IMR-90 (cell line): ENCODE measurements at regions not wholly inside any gene's neighbourhood (a gene's known extent, or its start where the extent isn't known, plus 50 kb on each side); places are given as distances from the start of the nearest gene placed in this dataset.

Experiments
- ATAC-seq: fragments of 200-7000 bp; cut with Tn5 transposase; 2 replicates; pipeline ENCODE4 v1.9.1; 2020; ENCODE audit warnings: low read depth, mild to moderate bottlenecking, moderate library complexity
- BruUV-seq: library from RNA; stranded (reverse); fragments of 400-500 nt; replicated peaks from 2 replicates; lab custom pipeline; 2021; lab: Mats Ljungman, UMichigan
- CTCF ChIA-PET: fragments of 300-600 bp; formaldehyde crosslinking; extraction: SDS; loops from one replicate; lab custom pipeline; 2021; ENCODE audit warnings: antibody characterized with exemption; lab: Yijun Ruan, JAX
- POLR2A ChIA-PET: fragments of 300-600 bp; sonication (Branson Sonifier 250); formaldehyde crosslinking; loops from one replicate; lab custom pipeline; 2022; ENCODE audit warnings: antibody characterized with exemption; ENCODE audit not compliant: unreplicated experiment; lab: Charles Lee
- DNase-seq: peaks from one replicate; pipeline ENCODE4 v3.0.0; 2013
- H2AFZ ChIP-seq: replicated peaks from 2 replicates; pipeline ENCODE3; 2013; ENCODE audit warnings: low read length, mild to moderate bottlenecking; ENCODE audit not compliant: poor library complexity
- H2AK5ac ChIP-seq: 2 replicates; pipeline ENCODE4 v1.6.1; 2013; ENCODE audit warnings: low read depth, low read length, inconsistent platforms
- H2AK9ac ChIP-seq: replicated peaks from 2 replicates; pipeline ENCODE3; 2013; ENCODE audit warnings: mild to moderate bottlenecking, low read depth, low read length, moderate library complexity; ENCODE audit not compliant: poor library complexity
- H2BK120ac ChIP-seq: 2 replicates; pipeline ENCODE4 v1.6.1; 2013; ENCODE audit warnings: low read depth, low read length, inconsistent platforms
- H2BK15ac ChIP-seq: 3 replicates; pipeline ENCODE4 v1.6.1; 2013; ENCODE audit warnings: low read depth, low read length, inconsistent platforms
- H2BK20ac ChIP-seq: 2 replicates; pipeline ENCODE4 v1.6.1; 2013; ENCODE audit warnings: low read depth, mild to moderate bottlenecking, inconsistent platforms, low read length, moderate library complexity
- H2BK5ac ChIP-seq: 2 replicates; pipeline ENCODE4 v1.6.1; 2013; ENCODE audit warnings: mild to moderate bottlenecking, low read depth, low read length, inconsistent platforms; ENCODE audit not compliant: poor library complexity, severe bottlenecking
- H3K14ac ChIP-seq: replicated peaks from 2 replicates; pipeline ENCODE4 v1.6.1; 2013; ENCODE audit warnings: low read depth, low read length, inconsistent platforms
- H3K18ac ChIP-seq: 2 replicates; pipeline ENCODE4 v1.6.1; 2013; ENCODE audit warnings: low read depth, low read length, control low read depth
- H3K23ac ChIP-seq: 2 replicates; pipeline ENCODE4 v1.6.1; 2013; ENCODE audit warnings: low read depth, low read length, inconsistent platforms
- H3K27ac ChIP-seq: 2 replicates; pipeline ENCODE4 v1.5.1; 2013; ENCODE audit warnings: mild to moderate bottlenecking, control low read depth, low read length; ENCODE audit not compliant: insufficient read depth
- H3K27me3 ChIP-seq: 2 replicates; pipeline ENCODE4 v1.6.1; 2013; ENCODE audit warnings: low read length; ENCODE audit not compliant: control insufficient read depth, insufficient read depth
- H3K36me3 ChIP-seq: 2 replicates; pipeline ENCODE4 v1.6.1; 2013; ENCODE audit warnings: low read length, mixed read lengths; ENCODE audit not compliant: control insufficient read depth, insufficient read depth
- H3K4ac ChIP-seq: 2 replicates; pipeline ENCODE4 v1.6.1; 2013; ENCODE audit warnings: low read depth, low read length, inconsistent platforms
- H3K4me1 ChIP-seq: 2 replicates; pipeline ENCODE4 v1.6.1; 2013; ENCODE audit warnings: low read length, mixed read lengths; ENCODE audit not compliant: control insufficient read depth, insufficient read depth
- H3K4me2 ChIP-seq: 2 replicates; pipeline ENCODE4 v1.6.1; 2013; ENCODE audit warnings: low read depth, mild to moderate bottlenecking, control low read depth, low read length, moderate library complexity
- H3K4me3 ChIP-seq: 2 replicates; pipeline ENCODE4 v1.5.1; 2013; ENCODE audit warnings: low read depth, mild to moderate bottlenecking, control low read depth, low read length, moderate library complexity; ENCODE audit not compliant: insufficient read depth
- H3K56ac ChIP-seq: 2 replicates; pipeline ENCODE4 v1.6.1; 2013; ENCODE audit warnings: low read length, inconsistent platforms; ENCODE audit not compliant: insufficient read depth; ENCODE audit errors: extremely low read depth
- H3K79me1 ChIP-seq, 2 experiments: 2 replicates each; pipeline ENCODE4 v1.6.1; 2013; ENCODE audit warnings: low read length in 2 of 2, inconsistent platforms in 1 of 2, low read depth in 1 of 2
- H3K9ac ChIP-seq: 2 replicates; pipeline ENCODE4 v1.6.1; 2013; ENCODE audit warnings: low read depth, low read length, control low read depth
- H3K9me1 ChIP-seq: 2 replicates; pipeline ENCODE4 v1.6.1; 2013; ENCODE audit warnings: low read length, inconsistent platforms; ENCODE audit not compliant: insufficient read depth
- H3K9me3 ChIP-seq: 2 replicates; pipeline ENCODE4 v1.6.1; 2013; ENCODE audit warnings: low read length; ENCODE audit not compliant: control insufficient read depth, insufficient read depth
- H4K20me1 ChIP-seq: 2 replicates; pipeline ENCODE4 v1.6.1; 2013; ENCODE audit warnings: low read length, inconsistent platforms; ENCODE audit not compliant: insufficient read depth
- H4K5ac ChIP-seq: 2 replicates; pipeline ENCODE4 v1.6.1; 2013; ENCODE audit warnings: mild to moderate bottlenecking, low read depth, low read length, control low read depth
- H4K8ac ChIP-seq, 2 experiments: 2 replicates each; pipeline ENCODE4 v1.6.1; 2013; ENCODE audit warnings: low read depth in 2 of 2, low read length in 2 of 2, control low read depth in 1 of 2, inconsistent platforms in 1 of 2
- H4K91ac ChIP-seq: 2 replicates; pipeline ENCODE4 v1.6.1; 2013; ENCODE audit warnings: low read depth, low read length, inconsistent platforms; ENCODE audit not compliant: insufficient read depth
- CHD1 ChIP-seq: IDR thresholded peaks from 2 replicates; pipeline ENCODE4 v1.6.1; 2012; ENCODE audit warnings: low read depth, low read length, improper control_type of control experiment
- CTCF ChIP-seq: conservative IDR thresholded peaks from 2 replicates; pipeline ENCODE4 v1.5.1; 2012; ENCODE audit warnings: mild to moderate bottlenecking, low read depth, low read length, improper control_type of control experiment
- NFE2L2 ChIP-seq: fragments of 150-350 bp; IDR thresholded peaks from 2 replicates; pipeline ENCODE4 v1.6.1; 2016; ENCODE audit warnings: low read depth, mild to moderate bottlenecking, low read length
- POLR2A ChIP-seq: IDR thresholded peaks from 2 replicates; pipeline ENCODE4 v1.6.1; 2012; ENCODE audit warnings: mild to moderate bottlenecking, low read depth, low read length
- WGBS, 2 experiments: methylation state at CpG; one replicate each; pipeline versions ENCODE4 v1.1.5 to v1.1.7; 2013; ENCODE audit warnings: missing lambda C conversion rate in 2 of 2; ENCODE audit not compliant: insufficient read length in 1 of 2; ENCODE audit errors: extremely low coverage in 2 of 2; 5-methylcytosine and 5-hydroxymethylcytosine counted together
- dilution Hi-C: fragments of 300-500 bp; cut with HindIII; formaldehyde crosslinking; loops from one replicate; pipeline ENCODE4 v1.14.3; 2018; ENCODE audit warnings: low sequenced_read_pairs; ENCODE audit not compliant: unreplicated experiment
- in situ Hi-C: fragments of 300-500 bp; cut with MboI; formaldehyde crosslinking; loops from 3 replicates; pipeline ENCODE4 v1.14.3; 2019; ENCODE audit warnings: low sequenced_read_pairs, inconsistent platforms, mixed read lengths
- intact Hi-C: fragments of 100-400 bp; cut with micrococcal nuclease; formaldehyde crosslinking; loops from 2 replicates; pipeline ENCODE4 v1.10.0; 2022

DNA sequence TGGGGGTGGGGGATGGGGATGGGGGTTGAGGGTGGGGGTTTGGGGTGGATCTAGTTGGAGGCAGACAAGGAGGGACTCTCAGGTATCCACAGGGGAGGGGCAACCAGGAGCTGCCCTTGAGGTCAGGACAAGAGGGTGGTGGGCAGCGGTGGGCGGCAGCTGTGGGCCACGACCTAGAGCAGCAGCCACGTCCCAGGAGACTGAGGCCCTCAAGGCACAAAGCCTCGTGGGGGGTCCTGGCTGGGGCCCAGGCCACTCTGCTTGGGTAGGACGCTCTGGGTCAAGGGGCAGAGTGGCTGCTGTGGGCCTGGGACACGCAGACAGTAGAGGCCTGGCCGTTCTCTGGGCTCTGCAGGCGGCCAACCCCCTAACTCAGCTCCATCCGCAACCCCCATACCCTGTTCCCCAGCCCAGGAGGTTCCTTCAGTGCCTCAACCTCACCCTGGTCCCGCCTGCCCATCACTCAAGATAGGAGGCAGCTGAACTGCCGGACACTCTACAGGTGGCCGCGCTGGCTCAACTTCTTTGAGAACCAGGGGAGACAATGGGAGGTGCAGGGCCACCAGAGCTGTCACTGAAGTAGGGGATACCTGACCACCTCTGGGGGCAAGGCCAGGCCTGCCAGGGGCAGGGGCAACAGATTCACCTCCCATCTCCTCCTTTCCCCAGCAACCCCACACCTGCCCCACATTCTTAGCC is 75.6 kb downstream of the ENGASE start:
- H2AFZ ChIP-seq: no peak overlapping the region
- no peak overlapping the region for H3K18ac ChIP-seq
- no peak overlapping the region for H2AK5ac ChIP-seq
- peaks cover 4% of the 10 kb centered on the region; the same call in 1 of the 2 replicates for H3K27me3 ChIP-seq
- no peak overlapping the region for H3K56ac ChIP-seq
- in situ Hi-C loops (no loop called here), intact Hi-C loops (no loop called here), dilution Hi-C loops (no loop called here)
- H3K4ac ChIP-seq: no peak overlapping the region
- no peaks in the 10 kb centered on the region for H4K20me1 ChIP-seq
- H3K9ac ChIP-seq: no peak overlapping the region
- BruUV-seq: no TSS peak
- H3K14ac ChIP-seq: no peak overlapping the region
- H2BK20ac ChIP-seq: no peak overlapping the region
- H3K23ac ChIP-seq: no peak overlapping the region
- no peaks in the 10 kb centered on the region for H3K79me1 ChIP-seq
- H3K36me3 ChIP-seq: no peaks in the 10 kb centered on the region
- H4K8ac ChIP-seq: no peak overlapping the region
- H2AK9ac ChIP-seq: no peak overlapping the region
- DNase-seq (no peak), ATAC-seq (no peak)
- no peaks in the 10 kb centered on the region for H3K9me3 ChIP-seq
- H4K5ac ChIP-seq: no peak overlapping the region
- H3K27ac ChIP-seq: no peak overlapping the region
- H2BK120ac ChIP-seq: no peak overlapping the region
- ChIA-PET CTCF (no interaction called here), POLR2A (no interaction called here)
- H3K9me1 ChIP-seq: no peaks in the 10 kb centered on the region
- no CpG with 5 or more reads among the region's 14 CpGs for WGBS, 2 experiments
- H3K4me1 ChIP-seq: no peaks in the 10 kb centered on the region
- H3K4me2 ChIP-seq: no peak overlapping the region
- H2BK15ac ChIP-seq: no peak overlapping the region
- H2BK5ac ChIP-seq: no peak overlapping the region
- H4K91ac ChIP-seq: no peak overlapping the region
- TF ChIP-seq CHD1 (no peak), POLR2A (no peak), NFE2L2 (no peak), CTCF (no peak)
- no peak overlapping the region for H3K4me3 ChIP-seq
